GM12872 (cell line): ENCODE measurements at regions not wholly inside any gene's neighbourhood (a gene's known extent, or its start where the extent isn't known, plus 50 kb on each side); places are given as distances from the start of the nearest gene placed in this dataset.

ENCODE experiments used
- TF ChIP-seq, protein P1 (sequence below): IDR thresholded peaks from 3 replicates; pipeline ENCODE4 v1.5.1; 2011; ENCODE audit warnings: low read depth, mild to moderate bottlenecking, low read length, moderate library complexity; ENCODE audit not compliant: insufficient read depth

DNA sequence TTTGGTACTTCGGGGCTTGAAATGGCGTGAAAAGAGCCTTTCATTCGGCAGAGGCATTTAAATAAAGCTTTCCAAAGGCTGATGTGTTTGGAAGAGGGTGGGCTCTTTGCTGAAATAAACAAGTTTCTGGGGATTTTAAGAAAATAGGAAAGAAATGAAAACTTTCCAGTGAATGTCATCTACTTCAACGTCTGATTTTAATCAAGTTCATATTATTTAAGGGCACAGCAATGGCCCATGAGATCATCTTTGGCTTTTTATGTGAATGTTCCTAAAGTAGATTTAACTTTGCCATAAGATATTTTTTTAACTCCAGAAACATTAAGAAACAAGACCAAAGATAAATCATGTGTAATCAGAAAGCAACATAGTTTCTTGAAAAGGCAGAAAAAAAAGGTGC lies 69.8 kb upstream of the TTC29 start:
- TF ChIP-seq, protein P1, sequence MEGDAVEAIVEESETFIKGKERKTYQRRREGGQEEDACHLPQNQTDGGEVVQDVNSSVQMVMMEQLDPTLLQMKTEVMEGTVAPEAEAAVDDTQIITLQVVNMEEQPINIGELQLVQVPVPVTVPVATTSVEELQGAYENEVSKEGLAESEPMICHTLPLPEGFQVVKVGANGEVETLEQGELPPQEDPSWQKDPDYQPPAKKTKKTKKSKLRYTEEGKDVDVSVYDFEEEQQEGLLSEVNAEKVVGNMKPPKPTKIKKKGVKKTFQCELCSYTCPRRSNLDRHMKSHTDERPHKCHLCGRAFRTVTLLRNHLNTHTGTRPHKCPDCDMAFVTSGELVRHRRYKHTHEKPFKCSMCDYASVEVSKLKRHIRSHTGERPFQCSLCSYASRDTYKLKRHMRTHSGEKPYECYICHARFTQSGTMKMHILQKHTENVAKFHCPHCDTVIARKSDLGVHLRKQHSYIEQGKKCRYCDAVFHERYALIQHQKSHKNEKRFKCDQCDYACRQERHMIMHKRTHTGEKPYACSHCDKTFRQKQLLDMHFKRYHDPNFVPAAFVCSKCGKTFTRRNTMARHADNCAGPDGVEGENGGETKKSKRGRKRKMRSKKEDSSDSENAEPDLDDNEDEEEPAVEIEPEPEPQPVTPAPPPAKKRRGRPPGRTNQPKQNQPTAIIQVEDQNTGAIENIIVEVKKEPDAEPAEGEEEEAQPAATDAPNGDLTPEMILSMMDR = no peak

- TF ChIP-seq, protein P1 = no peak
Measured at GRCh38 chr4:147017081-147017480, 71.4 kb upstream of the TTC29 start.

GRCh38 chr4:147019091-147019490 lies 73.4 kb upstream of the TTC29 start:
- TF ChIP-seq, protein P1 = peak; percentile 75

- TF ChIP-seq, protein P1 = no peak
Measured at GRCh38 chr4:147020456-147020855, 74.8 kb upstream of the TTC29 start.

DNA sequence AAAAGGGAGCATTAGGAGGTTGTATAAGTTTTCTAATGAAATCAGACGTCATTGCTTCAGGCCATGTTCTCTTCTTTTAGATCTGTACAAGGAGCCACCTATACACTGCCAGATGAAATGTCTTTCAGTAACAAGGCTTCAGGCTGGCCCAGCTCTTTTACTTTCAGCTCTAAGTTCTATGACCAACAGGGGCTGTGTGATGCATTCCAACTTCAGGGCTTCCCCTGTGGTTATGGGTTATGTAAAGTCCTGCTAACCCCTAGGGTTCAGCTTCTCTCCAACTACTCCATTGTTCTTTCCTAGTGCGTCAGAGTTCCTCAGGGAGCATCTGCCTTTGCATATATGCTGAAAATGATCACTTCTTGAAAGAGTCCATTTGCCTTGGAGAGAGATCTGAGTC lies 79.4 kb upstream of the TTC29 start:
- TF ChIP-seq, protein P1 = no peak

DNA sequence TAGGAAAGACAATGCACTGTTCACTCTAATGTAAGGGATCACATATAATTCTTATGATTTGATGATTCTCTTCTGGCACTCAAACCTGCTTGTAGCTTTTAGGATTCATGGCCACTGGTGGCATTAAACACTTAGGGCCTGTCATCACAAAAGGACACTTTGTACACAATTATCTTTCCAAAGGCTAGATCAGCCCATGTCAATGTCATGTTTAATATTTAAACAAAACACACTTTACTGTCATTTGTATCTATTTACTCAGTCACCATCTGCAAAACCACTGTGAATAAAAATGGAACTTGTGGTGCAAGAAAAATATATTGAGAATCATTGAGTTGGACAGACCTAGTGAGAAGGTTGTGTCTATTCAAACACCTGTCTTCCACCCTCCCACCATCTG lies 83.6 kb upstream of the TTC29 start:
- TF ChIP-seq, protein P1 = no peak

DNA sequence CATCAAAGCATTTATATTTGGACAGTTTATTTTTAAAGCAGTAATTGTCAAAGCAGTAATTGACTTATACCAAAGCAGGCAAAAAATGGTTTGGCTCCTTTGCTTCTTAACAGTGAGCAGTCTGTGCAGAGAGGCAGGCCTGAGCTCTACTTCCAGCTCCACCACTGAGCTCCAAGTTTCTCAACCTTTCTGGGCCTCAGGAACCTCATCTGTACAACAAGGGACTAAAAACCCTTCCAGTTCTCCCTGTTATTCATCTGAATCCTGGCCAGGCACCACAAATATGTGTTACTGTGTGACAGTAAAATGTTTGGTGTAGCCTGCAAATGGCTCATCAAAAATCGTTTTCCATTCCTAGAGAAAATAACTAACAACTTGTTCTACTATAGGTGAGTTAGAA lies 88.7 kb upstream of the TTC29 start:
- TF ChIP-seq, protein P1 = no peak

GRCh38 chr4:147037069-147037468 lies 91.4 kb upstream of the TTC29 start:
- TF ChIP-seq, protein P1 = no peak
